Erythroblast (primary cell): ENCODE measurements at regions not wholly inside any gene's neighbourhood (a gene's known extent, or its start where the extent isn't known, plus 50 kb on each side); places are given as distances from the start of the nearest gene placed in this dataset.

Source experiments
- GATA1 ChIP-seq: IDR thresholded peaks from 2 replicates; pipeline ENCODE4 v1.6.1; 2011; ENCODE audit warnings: low read depth, mild to moderate bottlenecking, control low read depth, low read length, moderate library complexity
- POLR2A ChIP-seq: IDR thresholded peaks from 2 replicates; pipeline ENCODE4 v1.6.1; 2011; ENCODE audit warnings: mild to moderate bottlenecking, low read length

DNA sequence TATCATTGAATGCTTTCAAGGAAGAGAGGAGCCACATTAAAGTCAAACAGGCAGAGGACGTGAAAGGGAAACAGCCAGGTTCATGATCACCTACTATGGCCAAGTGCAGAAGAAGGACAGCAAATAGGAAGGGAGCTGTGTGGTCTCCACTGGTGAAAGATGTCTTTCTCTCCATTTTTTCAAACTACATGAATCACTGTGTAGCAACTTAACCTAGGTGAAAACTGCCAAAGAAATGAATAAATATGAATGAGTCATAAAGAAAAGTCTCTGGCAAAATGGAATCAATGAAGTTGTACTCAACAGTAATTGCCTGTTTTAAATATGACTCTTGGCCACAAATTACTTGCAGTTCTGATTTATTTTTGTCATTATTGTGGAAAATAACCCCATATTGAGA lies 452.6 kb upstream of the PKDCC start:
- TF ChIP-seq POLR2A (no peak), GATA1 (no peak)
